Stimulated activated CD4-positive, alpha-beta T cell treated with anti-CD3 and anti-CD28 coated beads, Interleukin-1b, Interleukin-23, amount 100 ng/mL, for 1 hour (primary cell): ENCODE measurements at regions not wholly inside any gene's neighbourhood (a gene's known extent, or its start where the extent isn't known, plus 50 kb on each side); places are given as distances from the start of the nearest gene placed in this dataset.

Source experiments
- DNase-seq, 2 donors: peaks; one replicate each; pipeline ENCODE4 v3.0.0-alpha.2; 2020; ENCODE audit warnings: low read depth in 2 of 2

DNA sequence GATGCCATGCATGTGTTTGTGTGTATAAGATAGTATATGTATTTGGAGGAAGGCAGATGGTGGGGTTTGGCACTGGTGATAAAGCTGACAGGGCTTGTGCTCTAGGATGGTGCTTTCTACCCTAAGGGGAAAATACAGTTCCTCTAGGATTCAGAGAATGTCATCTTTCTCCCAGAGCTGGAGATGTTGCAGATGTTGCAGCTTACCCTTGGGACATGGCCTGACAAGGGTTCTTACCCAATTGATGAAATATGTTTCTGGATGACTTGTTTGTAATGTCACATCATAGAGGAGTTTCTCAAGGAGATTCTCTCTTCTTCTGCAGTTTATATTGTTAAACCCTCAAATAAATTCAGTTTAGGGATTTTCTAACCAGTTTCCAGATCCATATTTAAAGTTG lies 52.5 kb upstream of the PITX2 start:
- DNase-seq = no peak

DNA sequence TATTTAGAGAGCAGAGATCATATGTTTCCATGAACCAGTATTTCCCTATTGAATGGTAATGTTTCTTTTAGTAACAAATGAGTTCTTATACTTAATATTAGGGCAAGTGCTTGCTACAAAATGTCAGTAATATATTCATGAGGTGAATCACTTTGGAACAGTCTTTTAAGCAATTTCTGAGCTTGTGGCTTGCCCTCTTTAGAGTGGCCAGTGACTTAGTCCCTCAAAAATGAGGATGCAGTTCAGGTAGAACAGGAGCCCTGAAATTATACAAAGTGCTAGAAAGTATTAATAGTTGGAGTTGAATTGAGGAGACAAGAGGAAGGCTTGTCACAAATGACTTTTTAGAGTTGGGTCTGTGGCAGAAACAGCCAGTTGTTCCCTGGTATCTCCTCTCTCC lies 53.4 kb upstream of the PITX2 start:
- no peak for DNase-seq

DNA sequence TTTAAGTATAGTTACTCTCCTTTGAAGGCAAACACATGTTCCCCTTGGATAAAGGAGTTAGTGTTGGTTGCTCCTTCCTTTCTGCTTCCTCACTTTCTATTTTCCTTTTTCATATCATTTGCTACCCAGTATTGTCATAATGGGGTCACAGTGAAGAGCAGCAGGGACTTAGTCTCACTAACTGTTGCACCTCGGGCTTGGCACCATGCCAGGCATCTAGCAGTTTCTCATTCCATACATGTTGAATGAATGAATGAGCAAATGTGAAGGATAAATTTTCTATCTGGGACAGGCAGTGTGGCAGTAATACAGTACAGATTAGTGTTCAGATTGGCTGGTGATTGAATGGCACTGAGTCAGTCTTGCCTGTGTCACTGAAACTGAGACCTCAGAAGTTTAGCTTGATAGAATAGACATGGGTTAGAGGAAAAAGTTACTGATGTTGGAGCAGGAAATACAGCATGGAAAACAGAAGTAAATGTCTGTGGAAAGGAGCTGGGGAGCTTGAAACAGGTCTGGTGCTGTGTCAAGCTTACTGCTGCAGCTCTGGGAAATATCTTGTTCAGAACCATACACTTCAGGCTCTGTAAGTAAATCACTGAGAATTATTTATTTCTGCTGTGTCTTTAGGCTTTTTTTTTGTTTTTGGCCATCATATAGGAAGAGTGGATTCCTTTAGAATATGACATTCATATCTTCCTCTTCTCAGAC lies 55.8 kb upstream of the PITX2 start:
- DNase-seq = no peak

DNA sequence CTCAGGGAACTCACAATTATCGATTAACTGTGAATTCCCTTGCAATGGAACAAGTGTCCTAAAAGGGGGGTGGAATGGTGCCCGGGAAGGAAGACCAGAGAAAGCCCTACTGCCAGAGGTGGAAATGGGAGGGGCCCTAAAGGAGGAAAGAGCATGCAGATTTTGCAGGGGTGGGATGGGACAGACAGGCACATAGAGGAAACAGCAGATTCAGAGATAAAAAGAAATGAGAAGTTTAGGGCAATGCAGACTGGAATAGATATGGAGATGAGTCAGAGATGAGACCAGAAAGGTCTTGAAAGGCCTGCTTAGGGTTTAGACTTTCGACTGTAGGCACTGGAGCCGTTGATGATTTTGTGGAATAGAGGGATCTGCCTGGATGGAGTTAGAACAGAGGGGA lies 57.4 kb upstream of the PITX2 start:
- no peak for DNase-seq

DNA sequence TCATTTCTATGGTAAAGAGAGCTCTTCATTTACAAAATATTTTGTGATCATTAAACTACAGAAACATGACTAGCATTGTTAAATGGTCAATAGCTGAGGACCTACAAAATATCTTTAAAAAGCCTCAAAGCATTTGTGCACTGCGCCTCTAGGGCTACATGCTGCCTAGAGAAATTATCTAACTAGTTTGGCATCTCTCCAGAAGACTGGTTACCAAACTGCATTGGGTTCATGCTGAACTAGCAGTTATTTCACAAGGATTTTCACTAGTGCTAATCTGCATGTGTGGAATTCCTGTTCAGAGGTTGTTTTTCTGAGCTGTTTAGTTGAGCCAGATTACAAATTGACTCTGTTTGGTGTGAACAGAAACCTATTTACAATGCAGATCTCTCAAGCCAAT lies 58.5 kb upstream of the PITX2 start:
- no peak for DNase-seq

DNA sequence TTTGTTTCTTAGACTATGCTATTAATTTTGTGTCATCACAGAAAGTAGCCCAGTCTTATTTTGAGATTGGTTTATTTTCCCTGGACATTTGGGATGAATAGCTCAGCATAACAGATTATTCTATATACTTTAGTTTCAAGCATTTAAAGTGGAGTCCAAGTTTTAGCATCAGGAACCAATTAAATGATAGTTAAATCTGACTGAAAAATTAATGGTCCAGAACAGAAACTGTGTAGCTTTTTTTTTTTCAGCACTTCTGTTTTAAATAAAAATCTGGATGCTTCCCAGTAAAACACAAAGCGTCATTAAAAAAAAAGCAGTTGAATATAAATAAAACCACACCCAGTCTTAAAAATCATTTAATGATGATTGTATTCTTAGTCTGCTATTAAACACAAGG lies 59.4 kb upstream of the PITX2 start:
- DNase-seq = no peak

DNA sequence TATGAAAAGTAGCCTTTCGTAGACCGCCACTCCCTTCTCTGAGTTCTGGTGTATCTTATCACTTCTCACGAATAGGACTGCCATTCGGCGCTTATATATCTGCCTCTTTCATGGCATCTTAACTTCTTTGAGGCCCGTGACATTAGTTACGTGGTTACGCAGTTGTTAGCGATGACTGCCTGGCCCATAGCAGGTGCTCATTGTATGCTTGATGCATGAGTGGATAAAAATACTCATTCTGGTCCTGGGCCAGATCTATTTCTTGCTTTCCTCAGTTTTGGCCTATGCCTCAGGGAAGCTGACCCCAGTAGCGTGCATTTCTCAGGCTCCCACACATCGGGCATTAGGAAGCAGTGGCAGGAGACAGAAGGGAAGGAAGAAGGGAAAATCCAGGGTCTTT lies 60.7 kb upstream of the PITX2 start:
- DNase-seq = no peak

DNA sequence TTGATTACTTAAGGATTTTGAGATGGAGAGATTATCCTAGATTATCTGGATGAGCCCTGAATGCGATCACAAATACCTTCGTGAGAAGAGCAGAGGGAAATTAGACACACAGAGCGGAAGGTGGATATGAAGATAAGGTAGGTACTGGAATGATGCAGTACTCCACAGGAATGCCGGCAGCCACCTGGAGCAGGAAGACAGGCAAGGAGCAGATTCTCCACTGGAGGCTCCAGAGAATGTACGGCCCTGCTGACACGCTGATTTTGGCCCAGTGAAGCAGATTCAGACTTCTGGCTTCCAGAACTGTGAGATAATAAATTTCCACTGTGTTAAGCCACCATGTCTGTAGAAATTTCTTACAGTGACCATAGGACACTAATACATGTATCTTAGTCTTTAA lies 79.4 kb upstream of the PITX2 start:
- DNase-seq = no peak

DNA sequence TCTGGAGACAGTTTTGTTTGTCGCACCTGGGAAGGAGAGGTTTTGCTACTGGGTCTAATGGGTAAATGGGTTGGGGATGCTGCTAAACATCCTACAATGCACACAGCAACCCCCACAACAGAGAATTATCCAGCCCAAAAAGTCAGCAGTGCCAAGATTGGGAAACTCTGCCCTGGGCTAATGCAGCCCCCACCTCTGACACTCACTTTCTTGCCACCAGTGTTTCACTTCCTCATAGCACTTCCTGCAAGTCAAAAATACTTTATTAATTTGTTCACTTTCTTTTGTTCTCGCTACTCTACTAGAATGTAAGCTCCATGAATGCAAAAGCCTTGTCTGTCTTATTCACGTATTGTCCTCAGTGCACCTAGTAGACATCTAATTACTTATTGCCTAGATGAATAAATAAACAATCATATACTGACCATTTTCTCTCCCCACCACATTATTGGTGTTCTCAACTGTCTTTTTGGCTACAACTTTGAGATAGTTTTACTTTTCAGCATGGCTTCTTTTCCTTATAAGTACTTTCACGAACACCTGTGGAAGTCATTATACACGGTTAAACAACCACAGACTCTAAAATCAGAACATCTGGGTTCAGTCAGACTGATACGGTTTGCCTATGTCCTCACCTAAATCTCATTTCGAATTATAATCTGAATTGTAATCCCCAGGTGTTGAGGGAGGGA lies 82.0 kb upstream of the PITX2 start:
- no peak for DNase-seq

DNA sequence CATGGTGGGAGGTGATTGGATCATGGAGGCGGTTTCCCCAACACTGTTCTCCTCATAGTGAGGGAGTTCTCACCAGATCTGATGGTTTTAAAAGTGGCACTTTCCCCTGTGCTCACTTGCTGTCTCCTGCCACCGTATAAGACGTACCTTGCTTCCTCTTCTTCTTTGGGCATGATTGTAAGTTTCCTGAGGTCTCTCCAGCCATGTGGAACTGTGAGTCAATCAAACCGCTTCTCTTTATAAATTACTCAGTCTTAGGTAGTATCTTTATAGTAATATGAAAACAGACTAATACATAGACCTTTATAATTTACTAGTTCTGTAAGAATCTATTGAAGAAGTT lies 82.5 kb upstream of the PITX2 start:
- DNase-seq = no peak

DNA sequence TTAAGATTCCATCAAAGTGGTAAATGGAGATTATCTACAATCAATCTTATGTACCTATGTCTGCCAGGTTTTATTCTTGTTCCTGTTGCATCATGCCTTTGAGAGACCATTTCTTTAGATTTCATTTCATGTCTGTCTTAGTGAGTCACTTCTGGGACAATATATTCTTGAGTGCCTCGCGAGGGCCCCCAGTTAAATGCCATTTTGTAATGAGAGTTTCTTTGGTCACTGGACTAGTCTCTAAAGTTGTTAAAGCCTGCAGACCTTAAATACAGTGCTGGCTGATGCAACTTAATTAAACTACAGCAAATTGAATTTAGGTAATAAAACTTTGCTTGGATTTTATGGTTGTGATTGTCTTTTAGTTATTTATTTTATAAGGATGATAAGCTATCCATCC lies 87.2 kb upstream of the PITX2 start:
- DNase-seq = no peak

DNA sequence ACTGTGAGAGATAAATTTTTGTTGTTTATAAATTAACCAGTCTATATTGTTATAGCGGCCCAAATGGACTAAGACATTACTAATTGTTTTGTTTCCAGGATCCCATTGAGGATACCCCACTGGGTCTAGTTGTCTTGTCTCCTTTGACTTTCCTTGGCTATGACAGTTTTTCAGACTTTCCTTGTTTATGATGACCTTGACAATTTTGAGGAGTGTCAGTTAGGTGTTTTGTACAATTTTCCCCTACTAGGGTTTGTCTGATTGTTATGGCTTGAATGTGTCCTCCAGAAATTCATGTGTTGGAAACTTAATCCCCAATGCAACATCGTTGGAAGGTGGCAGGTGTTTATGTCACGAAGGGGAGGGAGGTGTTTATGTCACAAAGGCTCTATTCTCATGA lies 89.6 kb upstream of the PITX2 start:
- no peak for DNase-seq

DNA sequence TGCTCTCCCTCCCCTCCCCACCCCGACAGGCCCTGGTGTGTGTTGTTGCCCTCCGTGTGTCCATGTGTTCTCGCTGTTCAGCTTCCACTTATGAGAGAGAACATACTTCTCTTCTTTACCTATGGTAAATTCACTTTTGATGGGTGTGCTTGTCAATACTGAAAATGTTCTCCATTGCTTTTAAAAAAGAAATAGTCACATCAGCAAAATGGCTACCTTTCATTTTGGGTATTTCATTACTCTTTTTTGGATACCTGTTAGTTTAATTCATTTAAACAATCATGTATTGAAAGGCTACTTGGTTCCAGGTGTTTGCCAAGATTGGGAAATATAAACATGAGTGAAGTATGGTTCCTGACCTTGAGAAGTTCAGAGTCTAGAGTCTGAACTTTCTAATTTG lies 107.4 kb upstream of the PITX2 start:
- DNase-seq = no peak

DNA sequence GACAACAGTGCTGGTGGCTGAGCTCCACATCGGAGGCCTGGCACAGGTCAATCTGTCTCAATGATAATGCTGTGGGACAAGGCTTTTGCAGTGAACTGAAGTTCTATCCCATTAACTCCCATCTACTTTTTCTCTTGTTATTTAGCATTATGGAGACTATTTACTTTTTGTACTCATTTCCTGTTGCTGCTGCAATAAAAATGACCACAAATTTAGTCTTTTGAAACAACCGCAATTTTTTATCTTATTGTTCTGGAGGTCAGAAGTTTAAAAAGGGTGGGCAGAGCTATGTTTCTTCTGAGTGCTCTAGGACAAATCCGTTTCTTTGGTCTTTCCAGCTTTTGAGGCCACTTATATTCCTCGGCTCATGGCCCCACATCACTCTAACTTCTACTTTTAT lies 111.0 kb upstream of the PITX2 start:
- DNase-seq = no peak

DNA sequence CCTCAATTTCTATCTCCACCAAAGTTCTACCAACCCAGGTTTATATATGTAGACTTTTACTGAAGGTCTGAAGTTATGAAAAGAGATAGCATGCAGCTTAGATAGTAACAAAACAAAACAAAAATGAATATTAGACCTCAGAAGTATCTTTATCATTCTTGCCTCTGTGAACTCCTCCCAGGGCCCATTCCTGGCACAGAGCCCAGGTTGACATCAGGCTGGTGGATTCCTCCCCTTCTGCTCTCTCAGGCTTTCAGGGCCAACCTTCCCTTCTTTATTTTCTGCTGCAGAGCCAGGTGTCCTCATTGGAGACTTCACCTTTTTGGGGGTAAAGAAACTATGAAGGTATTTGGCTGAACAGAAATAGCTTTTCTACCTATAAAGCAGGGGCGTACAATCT lies 112.8 kb upstream of the PITX2 start:
- no peak for DNase-seq

DNA sequence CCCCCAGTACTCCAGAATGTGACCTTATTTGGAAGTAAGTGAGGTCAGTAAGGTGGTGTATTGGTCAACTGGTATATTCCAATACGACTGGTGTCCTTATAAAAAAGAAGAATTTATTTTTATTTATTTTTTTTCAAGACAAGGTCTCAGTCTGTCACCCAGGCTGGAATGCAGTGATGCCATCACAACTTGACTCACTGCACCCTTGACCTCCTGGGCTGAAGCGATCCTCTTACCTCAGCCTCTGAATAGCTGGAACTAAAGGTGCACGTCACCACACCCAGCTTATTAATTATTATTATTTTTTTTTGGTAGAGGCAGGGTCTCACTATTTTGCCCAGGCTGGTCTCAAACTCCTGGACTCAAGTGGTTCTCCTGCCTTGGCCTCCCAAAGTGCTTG lies 115.1 kb upstream of the PITX2 start:
- DNase-seq = no peak

DNA sequence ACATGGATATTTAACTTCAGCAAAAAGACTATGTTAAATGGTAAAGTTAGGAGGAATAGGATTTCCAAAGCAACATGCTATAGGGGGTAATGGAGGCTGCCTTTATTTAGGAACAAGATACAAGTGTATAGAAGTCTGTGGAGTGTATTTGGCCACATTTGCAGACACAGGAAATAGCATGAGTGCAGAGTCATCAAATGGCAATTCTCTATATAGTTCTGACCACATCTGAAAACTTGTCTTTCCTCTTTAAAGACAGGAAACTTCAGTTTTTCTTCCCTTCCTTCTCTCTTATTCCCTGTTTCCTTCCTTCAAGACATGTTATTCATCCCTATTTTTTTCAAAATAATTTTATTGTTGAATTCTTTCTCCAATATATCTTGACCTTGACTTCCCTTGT lies 119.3 kb upstream of the PITX2 start:
- DNase-seq = no peak

DNA sequence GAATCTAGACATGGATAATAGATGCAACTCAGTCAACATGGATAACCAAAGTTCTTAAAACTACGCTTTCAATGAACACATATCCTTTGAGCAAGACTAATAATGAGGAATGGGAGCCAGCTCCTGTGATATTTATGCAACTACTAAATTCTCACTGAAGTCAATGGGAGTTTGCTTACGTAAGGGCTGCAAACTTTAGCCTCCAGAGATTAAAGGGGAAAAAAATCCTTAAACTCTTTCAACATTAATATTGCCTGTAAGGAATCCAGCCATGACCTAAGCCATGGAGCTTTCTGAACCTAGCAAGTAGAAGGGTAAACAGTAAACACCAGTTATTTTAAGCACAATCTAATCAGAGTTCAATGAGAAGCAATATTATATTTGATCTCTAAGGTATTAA lies 125.2 kb upstream of the PITX2 start:
- no peak for DNase-seq

DNA sequence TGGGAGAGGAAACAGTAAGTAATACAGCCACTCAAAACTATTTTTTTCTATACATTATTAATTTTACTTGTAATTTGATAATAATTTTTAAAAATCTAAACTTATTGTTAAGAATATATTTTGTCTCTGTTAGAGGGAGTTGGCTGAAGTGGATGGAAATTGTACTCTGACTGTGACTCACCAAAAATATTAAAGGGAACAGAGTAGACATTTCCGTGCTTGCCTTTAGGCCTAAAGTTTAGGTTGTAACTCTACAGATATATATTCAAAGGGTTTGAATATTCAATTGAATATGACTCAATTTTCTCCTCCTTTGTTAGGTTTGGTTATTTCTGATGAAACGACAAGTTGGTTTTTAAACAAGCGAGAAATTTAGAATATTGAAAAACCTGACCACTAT lies 128.3 kb upstream of the PITX2 start:
- DNase-seq = no peak

DNA sequence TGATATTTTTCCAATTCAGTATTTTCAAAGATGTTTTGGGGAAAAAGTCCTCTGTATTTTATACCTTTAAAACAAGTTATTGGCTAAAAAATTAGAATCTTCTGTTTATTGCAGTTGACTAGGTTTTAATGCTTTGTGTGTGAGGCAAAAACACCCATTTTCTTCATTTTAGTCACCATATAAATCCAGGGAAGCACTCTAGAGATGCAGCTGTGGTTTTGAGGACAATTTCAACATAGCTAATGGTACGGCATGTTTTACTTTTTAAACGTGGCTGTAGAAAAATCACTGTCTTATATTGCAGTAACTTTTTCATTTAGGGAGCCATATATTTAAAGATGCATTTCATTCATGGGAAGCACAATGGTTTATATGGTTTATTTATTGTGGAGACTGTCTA lies 129.1 kb upstream of the PITX2 start:
- no peak for DNase-seq

DNA sequence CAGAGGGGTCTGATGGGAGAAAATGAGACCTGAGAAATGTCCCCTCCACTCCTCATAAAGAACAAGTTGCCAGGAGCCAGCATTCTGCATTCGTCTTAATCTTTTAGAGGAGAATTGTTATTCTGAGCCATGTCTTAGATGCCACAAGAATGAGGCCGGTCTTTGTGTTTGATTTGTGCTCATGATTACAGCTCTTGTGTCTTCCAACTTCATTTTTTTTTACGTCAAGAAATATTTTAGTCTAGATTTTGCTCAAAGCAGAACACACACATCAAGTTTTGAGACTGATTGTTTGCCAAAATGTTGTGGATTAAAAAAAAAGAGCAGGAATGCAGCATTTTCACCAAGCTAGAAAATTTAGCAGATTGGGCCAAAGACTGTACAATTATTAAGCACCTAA lies 130.6 kb upstream of the PITX2 start:
- DNase-seq = no peak

DNA sequence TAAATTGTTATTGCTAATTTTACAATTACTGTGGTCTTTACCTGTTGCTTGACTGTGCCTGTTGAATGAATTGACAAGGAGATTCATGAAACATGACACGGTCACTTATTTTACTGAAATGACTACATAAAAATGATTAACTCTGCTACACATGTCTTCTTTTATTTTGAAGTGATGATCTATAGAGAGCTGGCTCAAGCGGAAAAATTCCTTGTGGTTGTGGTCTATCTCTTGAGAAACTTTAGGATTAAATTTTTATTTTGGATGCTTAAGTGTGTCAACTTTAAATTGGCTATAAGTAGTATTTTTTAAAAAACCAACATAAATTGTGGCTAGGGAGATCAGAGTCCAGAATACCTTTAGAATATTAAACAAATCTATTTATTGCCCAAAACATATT lies 131.8 kb upstream of the PITX2 start:
- DNase-seq = no peak

DNA sequence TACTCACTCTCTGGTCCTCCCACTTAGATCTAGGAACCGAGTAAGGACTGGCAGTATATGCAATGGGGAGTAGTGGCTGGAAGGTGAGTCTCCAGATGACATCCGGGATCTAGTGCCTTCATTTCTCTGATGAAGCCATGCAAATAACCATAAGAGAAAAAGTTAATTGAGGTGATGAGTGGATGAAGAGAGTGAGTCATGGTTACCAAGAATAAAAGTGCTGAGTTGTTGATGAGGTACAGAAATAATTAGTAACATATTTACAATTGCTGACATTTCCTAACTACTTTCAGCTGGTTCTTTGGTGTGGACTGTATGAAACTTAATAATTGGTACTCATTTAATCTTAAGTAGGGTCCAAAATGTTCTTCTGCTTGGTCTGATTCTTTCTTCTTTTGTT lies 146.7 kb upstream of the PITX2 start:
- DNase-seq = no peak

DNA sequence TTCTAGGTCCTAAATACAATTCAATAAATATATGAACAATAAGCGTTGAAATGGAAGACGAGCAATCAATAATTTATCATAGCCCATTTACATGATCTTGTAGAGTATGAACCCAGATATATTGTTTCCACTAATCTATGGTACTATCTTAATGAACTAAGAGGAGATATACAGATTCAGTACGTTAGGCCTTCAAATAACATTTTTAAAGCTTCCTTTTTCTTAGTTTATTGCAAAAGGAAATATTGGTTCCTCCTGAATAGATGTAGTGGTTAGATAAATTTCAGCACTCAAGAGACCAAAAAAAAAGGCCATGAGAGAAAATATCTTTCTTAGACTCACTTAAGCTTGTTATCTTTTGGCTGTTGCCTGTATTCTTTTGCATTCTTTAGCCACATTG lies 147.5 kb upstream of the PITX2 start:
- no peak for DNase-seq
